ENCODE measurements at regions not wholly inside any gene's neighbourhood (a gene's known extent, or its start where the extent isn't known, plus 50 kb on each side); places are given as distances from the start of the nearest gene placed in this dataset.
"Not testable (repeated sequence)": the region's sequence is repeated elsewhere in the genome, so short reads cannot be mapped to it uniquely, and the experiment has no call there.

GRCh38 chr14:65847075-65847847 lies 434.7 kb downstream of the FUT8 start:
- Histone ChIP-seq H3K79me2 (ENCODE audit: insufficient read depth, low read length) (no peaks in the 10 kb centered on the region), H2AFZ (ENCODE audit: low read length) (no peak overlapping the region), H3K27ac (ENCODE audit: low read depth, low read length) (no peak overlapping the region), H3K36me3 (ENCODE audit: insufficient read depth, low read length) (no peaks in the 10 kb centered on the region), H3K27me3 (ENCODE audit: insufficient read depth, low read length) (no peaks in the 10 kb centered on the region), H3K4me1 (ENCODE audit: insufficient read depth, low read length) (no peaks in the 10 kb centered on the region), H3K4me2 (ENCODE audit: insufficient read depth, low read length) (no peak overlapping the region), H3K9me3 (ENCODE audit: low read depth, low read length) (no peaks in the 10 kb centered on the region), H4K20me1 (ENCODE audit: insufficient read depth, low read length) (no peaks in the 10 kb centered on the region), H3K4me3 (ENCODE audit: insufficient read depth, low read length) (no peak overlapping the region)
- no peak for DNase-seq (ENCODE audit: insufficient read length, low spot score, missing footprints)
- no peak for TF ChIP-seq CTCF (IDR thresholded peaks at IDR 0.05; ENCODE audit: extremely low read depth, low read depth, low read length)

GRCh38 chr14:65847931-65848330 lies 435.4 kb downstream of the FUT8 start:
- not testable (repeated sequence) for H3K4me1 ChIP-seq (ENCODE audit: insufficient read depth, low read length); H2AFZ ChIP-seq (ENCODE audit: low read length); H3K9me3 ChIP-seq (ENCODE audit: low read depth, low read length); H4K20me1 ChIP-seq (ENCODE audit: insufficient read depth, low read length); H3K27ac ChIP-seq (ENCODE audit: low read depth, low read length); H3K36me3 ChIP-seq (ENCODE audit: insufficient read depth, low read length); H3K27me3 ChIP-seq (ENCODE audit: insufficient read depth, low read length); H3K4me2 ChIP-seq (ENCODE audit: insufficient read depth, low read length); DNase-seq (ENCODE audit: insufficient read length, low spot score, missing footprints); H3K4me3 ChIP-seq (ENCODE audit: insufficient read depth, low read length); H3K79me2 ChIP-seq (ENCODE audit: insufficient read depth, low read length)

- H3K4me3 ChIP-seq (ENCODE audit: insufficient read depth, low read length), result no peak overlapping the region
- no peak overlapping the region for H3K4me2 ChIP-seq (ENCODE audit: insufficient read depth, low read length)
- H3K79me2 ChIP-seq (ENCODE audit: insufficient read depth, low read length), result no peaks in the 10 kb centered on the region
- H4K20me1 ChIP-seq (ENCODE audit: insufficient read depth, low read length), result no peaks in the 10 kb centered on the region
- no peaks in the 10 kb centered on the region for H3K4me1 ChIP-seq (ENCODE audit: insufficient read depth, low read length)
- no peak for DNase-seq (ENCODE audit: insufficient read length, low spot score, missing footprints)
- no peaks in the 10 kb centered on the region for H3K36me3 ChIP-seq (ENCODE audit: insufficient read depth, low read length)
- no peak overlapping the region for H3K27ac ChIP-seq (ENCODE audit: low read depth, low read length)
- no peak for TF ChIP-seq CTCF (IDR thresholded peaks at IDR 0.05; ENCODE audit: extremely low read depth, low read depth, low read length)
- H3K27me3 ChIP-seq (ENCODE audit: insufficient read depth, low read length), result no peaks in the 10 kb centered on the region
- no peaks in the 10 kb centered on the region for H3K9me3 ChIP-seq (ENCODE audit: low read depth, low read length)
- H2AFZ ChIP-seq (ENCODE audit: low read length), result no peak overlapping the region
These were observed 436.6 kb downstream of the FUT8 start for GRCh38 chr14:65849091-65849490.

GRCh38 chr14:65849558-65849957 lies 437.0 kb downstream of the FUT8 start:
- no peak overlapping the region for H3K27ac ChIP-seq (ENCODE audit: low read depth, low read length)

More at GRCh38 chr14:65849558-65849957, 437.0 kb downstream of the FUT8 start:
- Histone ChIP-seq H3K4me2 (ENCODE audit: insufficient read depth, low read length) (no peak overlapping the region), H3K9me3 (ENCODE audit: low read depth, low read length) (no peaks in the 10 kb centered on the region), H3K36me3 (ENCODE audit: insufficient read depth, low read length) (no peaks in the 10 kb centered on the region), H4K20me1 (ENCODE audit: insufficient read depth, low read length) (no peaks in the 10 kb centered on the region), H2AFZ (ENCODE audit: low read length) (no peak overlapping the region), H3K79me2 (ENCODE audit: insufficient read depth, low read length) (no peaks in the 10 kb centered on the region), H3K27me3 (ENCODE audit: insufficient read depth, low read length) (no peaks in the 10 kb centered on the region), H3K4me1 (ENCODE audit: insufficient read depth, low read length) (no peaks in the 10 kb centered on the region), H3K4me3 (ENCODE audit: insufficient read depth, low read length) (no peak overlapping the region)
- DNase-seq (ENCODE audit: insufficient read length, low spot score, missing footprints), result no peak
- TF ChIP-seq CTCF (IDR thresholded peaks at IDR 0.05; ENCODE audit: extremely low read depth, low read depth, low read length), result no peak

Data from osteoblast (primary cell).